Activated CD4-positive, alpha-beta T cell treated with anti-CD3 and anti-CD28 coated beads for 36 hours (primary cell): ENCODE measurements at regions not wholly inside any gene's neighbourhood (a gene's known extent, or its start where the extent isn't known, plus 50 kb on each side); places are given as distances from the start of the nearest gene placed in this dataset.

Experiments
- ATAC-seq: fragments of 200-7000 bp; cut with Tn5 transposase; one replicate; pipeline ENCODE4 v1.10.0; 2021; ENCODE audit warnings: mild to moderate bottlenecking, moderate library complexity
- CTCF ChIA-PET: fragments of 350-600 bp; sonication (Branson Sonifier 250); formaldehyde crosslinking; loops from one replicate; lab custom pipeline; 2021; ENCODE audit warnings: antibody characterized with exemption; lab: Charles Lee
- POLR2A ChIA-PET: fragments of 350-600 bp; sonication (Branson Sonifier 250); formaldehyde crosslinking; loops from one replicate; lab custom pipeline; 2021; ENCODE audit warnings: antibody characterized with exemption, inconsistent platforms; lab: Charles Lee
- DNase-seq: peaks from one replicate; pipeline ENCODE4 v3.0.0-alpha.2; 2020
- H3K27ac Mint-ChIP-seq: one replicate; pipeline ENCODE4 v1.8.0; 2021; ENCODE audit warnings: mixed read lengths
- H3K27me3 Mint-ChIP-seq: one replicate; pipeline ENCODE4 v1.8.0; 2021; ENCODE audit warnings: mixed read lengths
- H3K36me3 Mint-ChIP-seq: one replicate; pipeline ENCODE4 v1.8.0; 2021; ENCODE audit warnings: low read depth, mixed read lengths
- H3K4me1 Mint-ChIP-seq: one replicate; pipeline ENCODE4 v1.8.0; 2021; ENCODE audit warnings: mixed read lengths
- H3K4me3 Mint-ChIP-seq: one replicate; pipeline ENCODE4 v1.8.0; 2021; ENCODE audit warnings: mild to moderate bottlenecking, moderate library complexity, mixed read lengths
- H3K9me3 Mint-ChIP-seq: one replicate; pipeline ENCODE4 v1.8.0; 2021; ENCODE audit warnings: low read depth, mixed read lengths
- intact Hi-C, 2 experiments: fragments of 100-400 bp; cut with DNase I in 1 of 2; cut with micrococcal nuclease in 1 of 2; formaldehyde crosslinking; loops; one replicate each; pipeline versions ENCODE4 v1.14.2 to v1.15.1; 2022 to 2024; cut with DNase I, micrococcal nuclease

GRCh38 chr12:13745111-13745860, 236.1 kb downstream of the GRIN2B start:
- ATAC-seq (no peak), DNase-seq (no peak)
- H3K36me3 Mint-ChIP-seq, result no peaks in the 10 kb centered on the region
- no peaks in the 10 kb centered on the region for H3K9me3 Mint-ChIP-seq
- H3K4me3 Mint-ChIP-seq, result no peak overlapping the region
- intact Hi-C loops, result no loop called here
- no peaks in the 10 kb centered on the region for H3K4me1 Mint-ChIP-seq
- peaks cover 23% of the 10 kb centered on the region for H3K27me3 Mint-ChIP-seq
- no peak overlapping the region for H3K27ac Mint-ChIP-seq
- CTCF ChIA-PET, result no interaction called here
- POLR2A ChIA-PET, result no interaction called here

- Mint-ChIP-seq H3K36me3 (no peaks in the 10 kb centered on the region), H3K27me3 (peaks cover 23% of the 10 kb centered on the region), H3K4me1 (no peaks in the 10 kb centered on the region), H3K27ac (no peak overlapping the region), H3K4me3 (no peak overlapping the region), H3K9me3 (no peaks in the 10 kb centered on the region)
- intact Hi-C loops, result no loop called here
- ChIA-PET POLR2A (no interaction called here), CTCF (no interaction called here)
- ATAC-seq (no peak), DNase-seq (no peak)
These were observed 236.8 kb downstream of the GRIN2B start for GRCh38 chr12:13744561-13744960.

- H3K36me3 Mint-ChIP-seq, result no peaks in the 10 kb centered on the region
- ChIA-PET POLR2A (no interaction called here), CTCF (no interaction called here)
- ATAC-seq (no peak), DNase-seq (no peak)
- intact Hi-C loops, result no loop called here
- no peak overlapping the region for H3K4me3 Mint-ChIP-seq
- H3K9me3 Mint-ChIP-seq, result no peaks in the 10 kb centered on the region
- H3K27me3 Mint-ChIP-seq, result peaks cover 19% of the 10 kb centered on the region
- no peaks in the 10 kb centered on the region for H3K4me1 Mint-ChIP-seq
- no peak overlapping the region for H3K27ac Mint-ChIP-seq
These were observed 241.3 kb downstream of the GRIN2B start for GRCh38 chr12:13740149-13740545.

- Mint-ChIP-seq H3K4me3 (no peak overlapping the region), H3K4me1 (no peaks in the 10 kb centered on the region), H3K27ac (no peak overlapping the region), H3K36me3 (no peaks in the 10 kb centered on the region), H3K9me3 (no peaks in the 10 kb centered on the region), H3K27me3 (peaks cover 8% of the 10 kb centered on the region)
- POLR2A ChIA-PET, result no interaction called here
- CTCF ChIA-PET, result no interaction called here
- no peak for DNase-seq
- ATAC-seq, result no peak
- intact Hi-C loops, result loop anchor here in 1 of 2 experiments (5.0 kb wide), 1 partner anchor 432 kb away; no protein-coding TSS in a partner anchor
These were observed 245.7 kb downstream of the GRIN2B start for GRCh38 chr12:13735734-13736133.

GRCh38 chr12:13734584-13735152, 246.7 kb downstream of the GRIN2B start:
- H3K27ac Mint-ChIP-seq, result no peak overlapping the region
- H3K9me3 Mint-ChIP-seq, result no peaks in the 10 kb centered on the region
- no peak for ATAC-seq
- ChIA-PET CTCF (no interaction called here), POLR2A (no interaction called here)
- no peaks in the 10 kb centered on the region for H3K4me1 Mint-ChIP-seq
- peaks cover 5% of the 10 kb centered on the region for H3K27me3 Mint-ChIP-seq
- intact Hi-C loops, result loop anchor here in 1 of 2 experiments (5.0 kb wide), 1 partner anchor 433 kb away; no protein-coding TSS in a partner anchor
- H3K4me3 Mint-ChIP-seq, result no peak overlapping the region
- DNase-seq, result no peak
- no peaks in the 10 kb centered on the region for H3K36me3 Mint-ChIP-seq

GRCh38 chr12:13727707-13728195, 253.7 kb downstream of the GRIN2B start:
- Mint-ChIP-seq H3K9me3 (no peaks in the 10 kb centered on the region), H3K4me1 (no peaks in the 10 kb centered on the region), H3K27ac (no peak overlapping the region), H3K4me3 (no peak overlapping the region), H3K36me3 (no peaks in the 10 kb centered on the region), H3K27me3 (peaks cover 2% of the 10 kb centered on the region)
- ATAC-seq (no peak), DNase-seq (no peak)
- ChIA-PET CTCF (no interaction called here), POLR2A (no interaction called here)
- intact Hi-C loops, result no loop called here

DNA sequence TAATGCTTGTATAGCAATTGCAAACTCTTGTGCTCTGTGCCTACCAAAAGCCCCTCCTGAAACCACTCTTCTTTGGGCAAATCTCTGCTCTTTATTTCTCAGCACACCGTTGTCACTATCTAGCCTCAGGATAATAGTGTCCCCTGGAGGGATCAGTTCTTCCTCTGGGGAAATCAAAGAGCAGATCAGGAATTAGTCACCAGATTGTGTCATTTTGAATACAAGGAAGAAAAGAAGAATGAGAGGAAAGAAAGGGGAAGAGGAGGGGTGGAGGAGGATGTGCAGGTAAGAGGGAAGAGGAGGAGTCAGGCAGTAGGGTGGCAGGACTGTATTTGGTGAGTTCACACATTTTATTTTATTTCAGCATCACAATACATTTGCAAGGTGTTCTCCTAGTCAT, 256.4 kb downstream of the GRIN2B start:
- ChIA-PET POLR2A (no interaction called here), CTCF (no interaction called here)
- no peaks in the 10 kb centered on the region for H3K36me3 Mint-ChIP-seq
- no peaks in the 10 kb centered on the region for H3K4me1 Mint-ChIP-seq
- no peak overlapping the region for H3K27ac Mint-ChIP-seq
- ATAC-seq, result no peak
- intact Hi-C loops, result no loop called here
- H3K27me3 Mint-ChIP-seq, result peaks cover 2% of the 10 kb centered on the region
- H3K9me3 Mint-ChIP-seq, result no peaks in the 10 kb centered on the region
- no peak overlapping the region for H3K4me3 Mint-ChIP-seq
- DNase-seq, result no peak

- H3K4me1 Mint-ChIP-seq, result no peaks in the 10 kb centered on the region
- no peak for DNase-seq
- no peak overlapping the region for H3K27ac Mint-ChIP-seq
- no peak overlapping the region for H3K4me3 Mint-ChIP-seq
- intact Hi-C loops, result no loop called here
- CTCF ChIA-PET, result no interaction called here
- peaks cover 2% of the 10 kb centered on the region for H3K27me3 Mint-ChIP-seq
- no peaks in the 10 kb centered on the region for H3K9me3 Mint-ChIP-seq
- POLR2A ChIA-PET, result no interaction called here
- ATAC-seq, result no peak
- H3K36me3 Mint-ChIP-seq, result no peaks in the 10 kb centered on the region
These were observed 257.3 kb downstream of the GRIN2B start for GRCh38 chr12:13724136-13724535.

DNA sequence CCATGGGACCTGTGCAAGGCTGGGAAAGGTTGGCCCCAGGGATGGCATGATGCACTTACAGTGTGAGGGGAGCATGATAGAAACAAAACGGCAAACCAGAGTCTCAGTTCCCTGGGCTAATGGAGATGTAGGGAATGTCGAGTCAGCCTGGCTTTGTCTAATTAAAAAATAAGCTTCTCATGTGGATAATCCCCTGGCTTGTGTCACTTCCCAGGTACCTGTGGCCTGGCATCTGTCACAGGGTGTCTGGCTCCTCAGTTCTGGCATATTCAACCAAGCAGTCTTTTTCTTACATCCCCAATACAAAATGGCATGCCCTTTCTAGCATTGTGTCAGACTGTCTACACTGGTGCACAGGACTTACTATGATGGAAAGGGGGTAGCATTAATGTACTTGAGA, 261.4 kb downstream of the GRIN2B start:
- ChIA-PET POLR2A (no interaction called here), CTCF (no interaction called here)
- Mint-ChIP-seq H3K9me3 (no peaks in the 10 kb centered on the region), H3K27ac (no peak overlapping the region), H3K4me1 (no peaks in the 10 kb centered on the region), H3K4me3 (no peak overlapping the region), H3K27me3 (no peaks in the 10 kb centered on the region), H3K36me3 (no peaks in the 10 kb centered on the region)
- ATAC-seq (no peak), DNase-seq (no peak)
- intact Hi-C loops, result no loop called here

- ATAC-seq (no peak), DNase-seq (no peak)
- no peaks in the 10 kb centered on the region for H3K4me1 Mint-ChIP-seq
- H3K36me3 Mint-ChIP-seq, result no peaks in the 10 kb centered on the region
- no peak overlapping the region for H3K27ac Mint-ChIP-seq
- ChIA-PET CTCF (no interaction called here), POLR2A (no interaction called here)
- H3K4me3 Mint-ChIP-seq, result no peak overlapping the region
- H3K9me3 Mint-ChIP-seq, result no peaks in the 10 kb centered on the region
- H3K27me3 Mint-ChIP-seq, result no peaks in the 10 kb centered on the region
- intact Hi-C loops, result no loop called here
These were observed 263.1 kb downstream of the GRIN2B start for GRCh38 chr12:13718271-13718670.

DNA sequence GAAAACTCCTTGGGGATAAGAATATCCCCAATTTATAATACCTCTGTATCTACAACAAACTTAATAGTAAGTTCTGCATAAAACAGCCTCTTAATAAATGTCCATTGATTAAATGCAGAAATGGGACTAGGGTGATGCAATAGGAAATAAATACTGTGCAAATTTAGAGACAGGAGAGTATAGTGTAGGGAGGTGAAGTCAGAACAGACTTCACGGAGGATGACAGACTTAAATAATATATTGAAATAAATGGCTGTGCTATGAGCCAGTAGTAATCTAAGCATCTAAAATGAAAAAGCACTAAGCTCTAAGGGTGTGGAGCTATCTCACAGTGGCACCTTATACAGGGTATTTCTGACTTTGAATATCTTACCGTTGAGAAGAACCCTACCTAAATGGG, 265.3 kb downstream of the GRIN2B start:
- no peak for ATAC-seq

More for the DNA sequence above, 265.3 kb downstream of the GRIN2B start:
- DNase-seq, result no peak
- intact Hi-C loops, result no loop called here
- Mint-ChIP-seq H3K27ac (no peak overlapping the region), H3K9me3 (peaks cover 2% of the 10 kb centered on the region), H3K36me3 (no peaks in the 10 kb centered on the region), H3K27me3 (no peaks in the 10 kb centered on the region), H3K4me1 (no peaks in the 10 kb centered on the region), H3K4me3 (no peak overlapping the region)
- ChIA-PET CTCF (no interaction called here), POLR2A (no interaction called here)
